GM21515 (cell line): ENCODE measurements at regions not wholly inside any gene's neighbourhood (a gene's known extent, or its start where the extent isn't known, plus 50 kb on each side); places are given as distances from the start of the nearest gene placed in this dataset.

Experiments used
- ATAC-seq: cut with Tn5 transposase; IDR thresholded peaks from one replicate; pipeline ENCODE4 v1.9.1; 2021; ENCODE audit not compliant: unreplicated experiment

GRCh38 chr3:182609575-182610156 is 183.6 kb upstream of the ATP11B start:
- ATAC-seq = no peak

GRCh38 chr3:182612332-182612731 is 181.0 kb upstream of the ATP11B start:
- no peak for ATAC-seq

- ATAC-seq = no peak
Observed at GRCh38 chr3:182617500-182617899, 175.8 kb upstream of the ATP11B start.

- ATAC-seq = no peak
Observed at GRCh38 chr3:182618085-182618732, 175.1 kb upstream of the ATP11B start.

- no peak for ATAC-seq
Observed at GRCh38 chr3:182618981-182619591, 174.2 kb upstream of the ATP11B start.

- no peak for ATAC-seq
Observed at GRCh38 chr3:182620723-182621434, 172.4 kb upstream of the ATP11B start.

- ATAC-seq = no peak
Observed at GRCh38 chr3:182621435-182622240, 171.7 kb upstream of the ATP11B start.

- no peak for ATAC-seq
Observed at GRCh38 chr3:182622241-182622545, 171.1 kb upstream of the ATP11B start.

GRCh38 chr3:182626484-182627467 is 166.5 kb upstream of the ATP11B start:
- no peak for ATAC-seq

- no peak for ATAC-seq
Observed at GRCh38 chr3:182628531-182628930, 164.8 kb upstream of the ATP11B start.

GRCh38 chr3:182629521-182629920 is 163.8 kb upstream of the ATP11B start:
- no peak for ATAC-seq

- ATAC-seq = no peak
Observed at GRCh38 chr3:182631183-182632076, 161.9 kb upstream of the ATP11B start.

GRCh38 chr3:182632077-182632393 is 161.3 kb upstream of the ATP11B start:
- no peak for ATAC-seq

- ATAC-seq = no peak
Observed at GRCh38 chr3:182633186-182633585, 160.1 kb upstream of the ATP11B start.

GRCh38 chr3:182636646-182637045 is 156.7 kb upstream of the ATP11B start:
- ATAC-seq = no peak

GRCh38 chr3:182637350-182638110 is 155.8 kb upstream of the ATP11B start:
- no peak for ATAC-seq

GRCh38 chr3:182644013-182644412 is 149.3 kb upstream of the ATP11B start:
- no peak for ATAC-seq

GRCh38 chr3:182644790-182645433 is 148.4 kb upstream of the ATP11B start:
- no peak for ATAC-seq
